NB4 (cell line): ENCODE measurements at regions not wholly inside any gene's neighbourhood (a gene's known extent, or its start where the extent isn't known, plus 50 kb on each side); places are given as distances from the start of the nearest gene placed in this dataset.

Experiments used
- CTCF ChIP-seq: IDR thresholded peaks from one replicate; pipeline ENCODE4 v1.5.1; 2012; ENCODE audit warnings: low read depth, low read length
- MAX ChIP-seq: IDR thresholded peaks from 2 replicates; pipeline ENCODE4 v1.6.1; 2011; ENCODE audit warnings: low read depth, low read length
- MYC ChIP-seq: IDR thresholded peaks from 2 replicates; pipeline ENCODE4 v1.6.1; 2011; ENCODE audit warnings: low read depth, low read length
- POLR2A ChIP-seq: IDR thresholded peaks from 2 replicates; pipeline ENCODE4 v1.6.1; 2011; ENCODE audit warnings: mild to moderate bottlenecking; ENCODE audit not compliant: insufficient read length; ENCODE audit errors: extremely low read depth

GRCh38 chr13:53743906-53744305 lies 715.3 kb downstream of the OLFM4 start:
- no peak for TF ChIP-seq CTCF
- no peak for TF ChIP-seq MAX
- TF ChIP-seq POLR2A, result no peak
- TF ChIP-seq MYC, result no peak
